ENCODE measurements at regions not wholly inside any gene's neighbourhood (a gene's known extent, or its start where the extent isn't known, plus 50 kb on each side); places are given as distances from the start of the nearest gene placed in this dataset.
"Not testable (repeated sequence)": the region's sequence is repeated elsewhere in the genome, so short reads cannot be mapped to it uniquely, and the experiment has no call there.

- DNase-seq (ENCODE audit: low spot score), result no peak
Observed at GRCh38 chr10:64115908-64116643, 594.9 kb downstream of the REEP3 start.

GRCh38 chr10:64116707-64117106, 595.5 kb downstream of the REEP3 start:
- DNase-seq (ENCODE audit: low spot score), result no peak

GRCh38 chr10:64118736-64119135, 597.5 kb downstream of the REEP3 start:
- DNase-seq (ENCODE audit: low spot score), result no peak

- DNase-seq (ENCODE audit: low spot score), result not testable (repeated sequence)
Observed at GRCh38 chr10:64120301-64120980, 599.2 kb downstream of the REEP3 start.

GRCh38 chr10:64130152-64130551, 609.0 kb downstream of the REEP3 start:
- no peak for DNase-seq (ENCODE audit: low spot score)

GRCh38 chr10:64134676-64135075, 613.5 kb downstream of the REEP3 start:
- DNase-seq (ENCODE audit: low spot score), result no peak

- no peak for DNase-seq (ENCODE audit: low spot score)
Observed at GRCh38 chr10:64142395-64142794, 621.2 kb downstream of the REEP3 start.

- no peak for DNase-seq (ENCODE audit: low spot score)
Observed at GRCh38 chr10:64148607-64149006, 627.4 kb downstream of the REEP3 start.

- DNase-seq (ENCODE audit: low spot score), result no peak
Observed at GRCh38 chr10:64156166-64156565, 635.0 kb downstream of the REEP3 start.

- no peak for DNase-seq (ENCODE audit: low spot score)
Observed at GRCh38 chr10:64158551-64158950, 637.4 kb downstream of the REEP3 start.

- DNase-seq (ENCODE audit: low spot score), result no peak
Observed at GRCh38 chr10:64159910-64160872, 639.0 kb downstream of the REEP3 start.

- no peak for DNase-seq (ENCODE audit: low spot score)
Observed at GRCh38 chr10:64170791-64171190, 649.6 kb downstream of the REEP3 start.

GRCh38 chr10:64173826-64174225, 652.6 kb downstream of the REEP3 start:
- DNase-seq (ENCODE audit: low spot score), result no peak

GRCh38 chr10:64174666-64175255, 653.6 kb downstream of the REEP3 start:
- no peak for DNase-seq (ENCODE audit: low spot score)

- DNase-seq (ENCODE audit: low spot score), result no peak
Observed at GRCh38 chr10:64175271-64175962, 654.2 kb downstream of the REEP3 start.

GRCh38 chr10:64182671-64183070, 661.5 kb downstream of the REEP3 start:
- no peak for DNase-seq (ENCODE audit: low spot score)

GRCh38 chr10:64191286-64191685, 670.1 kb downstream of the REEP3 start:
- no peak for DNase-seq (ENCODE audit: low spot score)

- DNase-seq (ENCODE audit: low spot score), result no peak
Observed at GRCh38 chr10:64196638-64197315, 675.6 kb downstream of the REEP3 start.

GRCh38 chr10:64201936-64202335, 680.7 kb downstream of the REEP3 start:
- DNase-seq (ENCODE audit: low spot score), result no peak

GRCh38 chr10:64204504-64204903, 683.3 kb downstream of the REEP3 start:
- DNase-seq (ENCODE audit: low spot score), result not testable (repeated sequence)

GRCh38 chr10:64206409-64206808, 685.2 kb downstream of the REEP3 start:
- DNase-seq (ENCODE audit: low spot score), result no peak

Measured in A172 (cell line).